Stimulated activated naive CD4-positive, alpha-beta T cell treated with Interleukin-2 at 50 U/mL for 16 hours (primary cell): ENCODE measurements at regions not wholly inside any gene's neighbourhood (a gene's known extent, or its start where the extent isn't known, plus 50 kb on each side); places are given as distances from the start of the nearest gene placed in this dataset.
"Not testable (repeated sequence)": the region's sequence is repeated elsewhere in the genome, so short reads cannot be mapped to it uniquely, and the experiment has no call there.

Experiments
- DNase-seq: peaks from one replicate; lab custom pipeline; 2025; lab: John Stamatoyannopoulos, UW

- DNase-seq: no peak
Observed at GRCh38 chr2:180829836-180830235, 150.6 kb upstream of the UBE2E3 start.

GRCh38 chr2:180829261-180829660 is 151.1 kb upstream of the UBE2E3 start:
- no peak for DNase-seq

- no peak for DNase-seq
Observed at GRCh38 chr2:180828756-180829155, 151.6 kb upstream of the UBE2E3 start.

GRCh38 chr2:180823546-180824141 is 156.8 kb upstream of the UBE2E3 start:
- no peak for DNase-seq

- DNase-seq: no peak
Observed at GRCh38 chr2:180819106-180819505, 161.3 kb upstream of the UBE2E3 start.

- DNase-seq: not testable (repeated sequence)
Observed at GRCh38 chr2:180818700-180819099, 161.7 kb upstream of the UBE2E3 start.

GRCh38 chr2:180799141-180799540 is 181.3 kb upstream of the UBE2E3 start:
- no peak for DNase-seq

- no peak for DNase-seq
Observed at GRCh38 chr2:180790891-180791290, 189.5 kb upstream of the UBE2E3 start.

GRCh38 chr2:180787330-180787729 is 193.1 kb upstream of the UBE2E3 start:
- DNase-seq: no peak

GRCh38 chr2:180781276-180781675 is 199.1 kb upstream of the UBE2E3 start:
- DNase-seq: no peak

- no peak for DNase-seq
Observed at GRCh38 chr2:180778291-180778690, 202.1 kb upstream of the UBE2E3 start.

GRCh38 chr2:180776921-180777320 is 203.5 kb upstream of the UBE2E3 start:
- no peak for DNase-seq

- DNase-seq: no peak
Observed at GRCh38 chr2:180775711-180776110, 204.7 kb upstream of the UBE2E3 start.

- DNase-seq: not testable (repeated sequence)
Observed at GRCh38 chr2:180765316-180765715, 215.1 kb upstream of the UBE2E3 start.

- DNase-seq: no peak
Observed at GRCh38 chr2:180763263-180763989, 217.0 kb upstream of the UBE2E3 start.

- DNase-seq: no peak
Observed at GRCh38 chr2:180761224-180761623, 219.2 kb upstream of the UBE2E3 start.

- DNase-seq: no peak
Observed at GRCh38 chr2:180759631-180760030, 220.8 kb upstream of the UBE2E3 start.

GRCh38 chr2:180753809-180754761 is 226.3 kb upstream of the UBE2E3 start:
- no peak for DNase-seq

GRCh38 chr2:180751306-180751920 is 229.0 kb upstream of the UBE2E3 start:
- no peak for DNase-seq

- no peak for DNase-seq
Observed at GRCh38 chr2:180747728-180748127, 232.7 kb upstream of the UBE2E3 start.

GRCh38 chr2:180743401-180743800 is 237.0 kb upstream of the UBE2E3 start:
- DNase-seq: no peak

GRCh38 chr2:180742801-180743200 is 237.6 kb upstream of the UBE2E3 start:
- no peak for DNase-seq
